ENCODE measurements at regions not wholly inside any gene's neighbourhood (a gene's known extent, or its start where the extent isn't known, plus 50 kb on each side); places are given as distances from the start of the nearest gene placed in this dataset.

- Histone ChIP-seq H3K9ac (ENCODE audit: control insufficient read depth, insufficient read depth, low read length) (no peak overlapping the region), H3K9me3 (replicated peaks; ENCODE audit: control insufficient read depth, insufficient read depth, low read length) (no peaks in the 10 kb centered on the region), H4K20me1 (ENCODE audit: control insufficient read depth, insufficient read depth) (no peaks in the 10 kb centered on the region), H3K4me2 (ENCODE audit: control insufficient read depth, insufficient read depth) (no peak overlapping the region), H3K27ac (ENCODE audit: control insufficient read depth, insufficient read depth) (no peak overlapping the region), H3K27me3 (replicated peaks in 1 of 2; ENCODE audit: control insufficient read depth in 2 of 2, insufficient read depth in 2 of 2, low read length in 1 of 2) (no peaks in the 10 kb centered on the region; a peak in 1 of 4 replicates), H3K4me3 (no peak overlapping the region), H3K36me3 (ENCODE audit: control insufficient read depth in 2 of 2, insufficient read depth in 2 of 2, low read length in 1 of 2) (no peaks in the 10 kb centered on the region), H2AFZ (ENCODE audit: control insufficient read depth, low read depth, low read length) (no peak overlapping the region), H3K79me2 (ENCODE audit: control insufficient read depth, insufficient read depth, low read length) (no peaks in the 10 kb centered on the region), H3K4me1 (ENCODE audit: control insufficient read depth, insufficient read depth, low read length) (no peaks in the 10 kb centered on the region)
- in situ Hi-C loops (cut with MboI), result no loop called here
- RAD21 ChIA-PET (ENCODE audit: unreplicated experiment), result no interaction called here
- CTCF ChIA-PET, result no interaction called here
- intact Hi-C loops (cut with micrococcal nuclease; ENCODE audit: unreplicated experiment), result no loop called here
- no TSS peak for BruUV-seq (replicated peaks)
- DNase-seq (ENCODE audit: low read depth, low spot score) (no peak), ATAC-seq (no peak), FAIRE-seq (no peak)
- POLR2A ChIA-PET, result no interaction called here
- TF ChIP-seq PRDM15 (CRISPR knock-in tag; IDR thresholded peaks at IDR 0.05) (no peak), STAT3 (IDR thresholded peaks at IDR 0.05; ENCODE audit: low read depth, low read length) (no peak), MXI1 (IDR thresholded peaks at IDR 0.05; ENCODE audit: low read depth, low read length) (no peak), WRNIP1 (IDR thresholded peaks at IDR 0.05; ENCODE audit: borderline replicate concordance, low read depth, low read length) (no peak), ZNF687 (IDR thresholded peaks at IDR 0.05) (no peak), ETV6 (conservative IDR thresholded peaks at IDR 0.05 in 1 of 2, IDR thresholded peaks at IDR 0.05 in 1 of 2; ENCODE audit: borderline replicate concordance in 1 of 2, low read depth in 1 of 2) (no peak), BMI1 (IDR thresholded peaks at IDR 0.05; ENCODE audit: borderline replicate concordance) (no peak)
- SMC1A ChIA-PET (ENCODE audit: uncharacterized antibody, unreplicated experiment), result no interaction called here
- WGBS (ENCODE audit: insufficient coverage, insufficient replicate concordance, low lambda C conversion rate, missing lambda C conversion rate), result 38% methylated on average over 1 of the region's 1 CpG
Observed at GRCh38 chr3:150063237-150063636, 92.5 kb upstream of the PFN2 start.
